GM12865 (cell line): ENCODE measurements at regions not wholly inside any gene's neighbourhood (a gene's known extent, or its start where the extent isn't known, plus 50 kb on each side); places are given as distances from the start of the nearest gene placed in this dataset.

Experiments used
- DNase-seq: peaks from one replicate; pipeline ENCODE4 v3.0.0; 2010; ENCODE audit warnings: low read depth
- H3K4me3 ChIP-seq: 2 replicates; pipeline ENCODE4 v1.5.1; 2011; ENCODE audit warnings: mild to moderate bottlenecking, low read depth, low read length, control low read depth
- CTCF ChIP-seq: IDR thresholded peaks from 2 replicates; pipeline ENCODE4 v1.5.1; 2011; ENCODE audit warnings: low read length, control low read depth, low read depth, inconsistent platforms; ENCODE audit not compliant: insufficient read depth; ENCODE audit errors: missing control alignments

- no peak for DNase-seq
- TF ChIP-seq CTCF = no peak
- H3K4me3 ChIP-seq = no peak overlapping the region
Observed at GRCh38 chr6:100240798-100241197, 223.9 kb downstream of the SIM1 start.

GRCh38 chr6:100237821-100238220, 226.9 kb downstream of the SIM1 start:
- TF ChIP-seq CTCF = no peak
- no peak for DNase-seq
- no peak overlapping the region for H3K4me3 ChIP-seq

GRCh38 chr6:100236389-100236788, 228.3 kb downstream of the SIM1 start:
- H3K4me3 ChIP-seq = no peak overlapping the region
- TF ChIP-seq CTCF = no peak
- no peak for DNase-seq

GRCh38 chr6:100235631-100236030, 229.1 kb downstream of the SIM1 start:
- no peak overlapping the region for H3K4me3 ChIP-seq
- TF ChIP-seq CTCF = no peak
- no peak for DNase-seq

GRCh38 chr6:100234625-100235024, 230.1 kb downstream of the SIM1 start:
- DNase-seq = no peak
- H3K4me3 ChIP-seq = no peak overlapping the region
- TF ChIP-seq CTCF = no peak

GRCh38 chr6:100232781-100233573, 231.7 kb downstream of the SIM1 start:
- no peak for TF ChIP-seq CTCF
- no peak for DNase-seq
- no peak overlapping the region for H3K4me3 ChIP-seq

GRCh38 chr6:100230953-100231316, 233.8 kb downstream of the SIM1 start:
- TF ChIP-seq CTCF = no peak
- H3K4me3 ChIP-seq = no peak overlapping the region
- no peak for DNase-seq
